B cell (primary cell): ENCODE measurements at regions not wholly inside any gene's neighbourhood (a gene's known extent, or its start where the extent isn't known, plus 50 kb on each side); places are given as distances from the start of the nearest gene placed in this dataset.

Experiments
- ATAC-seq: fragments of 200-7000 bp; cut with Tn5 transposase; one replicate; pipeline ENCODE4 v1.10.0; 2021; ENCODE audit warnings: low read depth, mild to moderate bottlenecking, moderate number of reproducible peaks, moderate library complexity
- CTCF ChIA-PET: fragments of 350-600 bp; sonication (Branson Sonifier 250); formaldehyde crosslinking; loops from one replicate; lab custom pipeline; 2021; ENCODE audit warnings: antibody characterized with exemption, inconsistent platforms; lab: Charles Lee
- POLR2A ChIA-PET: fragments of 350-600 bp; sonication (Branson Sonifier 250); formaldehyde crosslinking; loops from one replicate; lab custom pipeline; 2021; ENCODE audit warnings: antibody characterized with exemption; lab: Charles Lee
- DNase-seq: peaks from one replicate; pipeline ENCODE4 v3.0.0; 2013
- H2AFZ ChIP-seq: 2 replicates; pipeline ENCODE4 v1.6.1; 2012; ENCODE audit warnings: mild to moderate bottlenecking, low read depth, low read length; ENCODE audit not compliant: insufficient read depth, poor library complexity, severe bottlenecking
- H3K27ac ChIP-seq, 2 donors: 1 replicate in 1 of 2; 2 replicates in 1 of 2; pipeline ENCODE4 v1.5.1; 2012 to 2013; ENCODE audit warnings: low read length in 2 of 2, mild to moderate bottlenecking in 2 of 2, moderate library complexity in 1 of 2
- H3K27me3 ChIP-seq, 4 experiments: fragments of 200-600 bp in 1 of 4; sonication (generic) in 1 of 4; replicated peaks in 1 of 4; 1 replicate in 2 of 4; 2 replicates in 2 of 4; pipeline versions ENCODE4 v1.6.1 to v1.7.0; 2013 to 2016; ENCODE audit warnings: low read length in 3 of 4, mild to moderate bottlenecking in 2 of 4, mixed read lengths in 1 of 4, moderate library complexity in 1 of 4; ENCODE audit not compliant: insufficient read depth in 4 of 4, control insufficient read depth in 3 of 4; ENCODE audit errors: control extremely low read depth in 1 of 4
- H3K36me3 ChIP-seq, 2 experiments: replicated peaks in 1 of 2; 1 replicate in 1 of 2; 2 replicates in 1 of 2; pipeline versions ENCODE4 v1.6.1 to v1.7.1; 2013; ENCODE audit warnings: low read length in 1 of 2; ENCODE audit not compliant: insufficient read depth in 2 of 2, control insufficient read depth in 1 of 2; ENCODE audit errors: control extremely low read depth in 1 of 2, extremely low read depth in 1 of 2
- H3K4me1 ChIP-seq, 2 donors: fragments of 200-600 bp in 1 of 2; sonication (generic) in 1 of 2; 1 replicate in 1 of 2; 2 replicates in 1 of 2; pipeline versions ENCODE4 v1.5.1 to v1.6.1; 2013 to 2017; ENCODE audit warnings: low read length in 2 of 2; ENCODE audit not compliant: control insufficient read depth in 2 of 2, insufficient read depth in 2 of 2
- H3K4me2 ChIP-seq: replicated peaks from 2 replicates; pipeline ENCODE3; 2012; ENCODE audit warnings: mild to moderate bottlenecking, low read depth, low read length; ENCODE audit not compliant: poor library complexity, severe bottlenecking
- H3K4me3 ChIP-seq, 5 experiments: fragments of 200-600 bp in 1 of 5; sonication (generic) in 1 of 5; 1 replicate in 3 of 5; 2 replicates in 2 of 5; pipeline versions ENCODE4 v1.5.1 to v1.7.0; 2011 to 2016; ENCODE audit warnings: low read length in 4 of 5, mild to moderate bottlenecking in 4 of 5, low read depth in 2 of 5, control low read depth in 1 of 5, moderate library complexity in 1 of 5; ENCODE audit not compliant: insufficient read depth in 1 of 5; ENCODE audit errors: control extremely low read depth in 1 of 5, extremely low read depth in 1 of 5
- H3K79me2 ChIP-seq: fragments of 200-600 bp; sonication (generic); one replicate; pipeline ENCODE4 v1.6.0; 2016; ENCODE audit warnings: low read length; ENCODE audit not compliant: control insufficient read depth, insufficient read depth
- H3K9ac ChIP-seq: fragments of 200-600 bp; sonication (generic); 2 replicates; pipeline ENCODE4 v1.6.1; 2017; ENCODE audit warnings: mild to moderate bottlenecking, low read length, moderate library complexity
- H3K9me3 ChIP-seq, 3 donors: one replicate each; pipeline versions ENCODE4 v1.6.1 to v1.7.1; 2013; ENCODE audit warnings: low read length in 2 of 3; ENCODE audit not compliant: control insufficient read depth in 2 of 3, insufficient read depth in 1 of 3; ENCODE audit errors: control extremely low read depth in 1 of 3
- H4K20me1 ChIP-seq: 2 replicates; pipeline ENCODE4 v1.6.0; 2012; ENCODE audit warnings: mild to moderate bottlenecking, low read length; ENCODE audit not compliant: insufficient read depth, control insufficient read depth, poor library complexity, severe bottlenecking
- H3K27ac Mint-ChIP-seq: one replicate; pipeline ENCODE4 v1.8.0; 2021; ENCODE audit warnings: mixed read lengths
- H3K27me3 Mint-ChIP-seq: one replicate; pipeline ENCODE4 v1.8.0; 2021; ENCODE audit warnings: mixed read lengths
- H3K4me1 Mint-ChIP-seq: one replicate; pipeline ENCODE4 v1.8.0; 2021; ENCODE audit warnings: mixed read lengths
- H3K4me3 Mint-ChIP-seq: one replicate; pipeline ENCODE4 v1.8.0; 2021; ENCODE audit warnings: mixed read lengths
- H3K9me3 Mint-ChIP-seq: one replicate; pipeline ENCODE4 v1.8.0; 2022; ENCODE audit warnings: mixed read lengths; ENCODE audit not compliant: insufficient read depth
- CTCF ChIP-seq: fragments of 200-600 bp; IDR thresholded peaks from one replicate; pipeline ENCODE4 v1.8.0; 2022; ENCODE audit warnings: antibody characterized with exemption, mild to moderate bottlenecking
- EZH2 ChIP-seq: IDR thresholded peaks from 2 replicates; pipeline ENCODE4 v1.6.1; 2012; ENCODE audit warnings: borderline replicate concordance, low read depth, mild to moderate bottlenecking, moderate library complexity, low read length; ENCODE audit not compliant: insufficient read depth, poor library complexity, severe bottlenecking
- whole genome bisulfite sequencing: methylation state at CpG from one replicate; pipeline ENCODE4 v1.1.5; 2013; ENCODE audit warnings: missing lambda C conversion rate; ENCODE audit not compliant: insufficient coverage; 5-methylcytosine and 5-hydroxymethylcytosine counted together
- intact Hi-C: fragments of 100-400 bp; cut with micrococcal nuclease; formaldehyde crosslinking; loops from one replicate; pipeline ENCODE4 v1.10.0; 2022

- peaks cover 11% of the 10 kb centered on the region in 2 donors for H3K4me1 ChIP-seq
- 40% methylated on average over 2 of the region's 3 CpGs for WGBS
- no peaks in the 10 kb centered on the region for H3K79me2 ChIP-seq
- no peak overlapping the region for H3K9ac ChIP-seq
- ChIA-PET CTCF (no interaction called here), POLR2A (no interaction called here)
- no peak overlapping the region for H3K4me3 ChIP-seq
- H2AFZ ChIP-seq = no peak overlapping the region
- intact Hi-C loops = no loop called here
- no peak overlapping the region for H3K27ac Mint-ChIP-seq
- H3K9me3 Mint-ChIP-seq = no peaks in the 10 kb centered on the region
- ATAC-seq (no peak), DNase-seq (peak; percentile 50)
- H3K4me1 Mint-ChIP-seq = peaks cover 17% of the 10 kb centered on the region
- no peak overlapping the region for H3K4me3 Mint-ChIP-seq
- no peaks in the 10 kb centered on the region for H4K20me1 ChIP-seq
- H3K27me3 ChIP-seq = no peaks in the 10 kb centered on the region
- no peaks in the 10 kb centered on the region for H3K9me3 ChIP-seq
- H3K36me3 ChIP-seq = no peaks in the 10 kb centered on the region
- H3K27ac ChIP-seq = no peak overlapping the region
- no peaks in the 10 kb centered on the region for H3K27me3 Mint-ChIP-seq
- TF ChIP-seq EZH2 = no peak
- no peak for TF ChIP-seq CTCF
- H3K4me2 ChIP-seq = no peak overlapping the region
These were observed 285.1 kb upstream of the STAC start for GRCh38 chr3:36095238-36095637.

- Histone ChIP-seq H3K9me3 (no peaks in the 10 kb centered on the region), H3K4me2 (no peak overlapping the region), H3K27ac (no peak overlapping the region), H4K20me1 (no peaks in the 10 kb centered on the region), H3K27me3 (no peaks in the 10 kb centered on the region), H3K4me3 (no peak overlapping the region), H2AFZ (no peak overlapping the region), H3K4me1 (peaks cover 11% of the 10 kb centered on the region in 2 donors), H3K36me3 (no peaks in the 10 kb centered on the region), H3K9ac (no peak overlapping the region), H3K79me2 (no peaks in the 10 kb centered on the region)
- Mint-ChIP-seq H3K9me3 (no peaks in the 10 kb centered on the region), H3K27ac (no peak overlapping the region), H3K4me3 (no peak overlapping the region), H3K27me3 (no peaks in the 10 kb centered on the region), H3K4me1 (peaks cover 17% of the 10 kb centered on the region)
- no peak for ATAC-seq
- CTCF ChIA-PET = no interaction called here
- DNase-seq = peak; percentile 3
- WGBS = no CpG with 5 or more reads among the region's 2 CpGs
- POLR2A ChIA-PET = no interaction called here
- intact Hi-C loops = no loop called here
- TF ChIP-seq CTCF (no peak), EZH2 (no peak)
These were observed 283.1 kb upstream of the STAC start for GRCh38 chr3:36097209-36097608.
